GM21423 (cell line): ENCODE measurements at regions not wholly inside any gene's neighbourhood (a gene's known extent, or its start where the extent isn't known, plus 50 kb on each side); places are given as distances from the start of the nearest gene placed in this dataset.

Experiments
- ATAC-seq: cut with Tn5 transposase; IDR thresholded peaks from one replicate; pipeline ENCODE4 v1.9.1; 2021; ENCODE audit warnings: mild to moderate bottlenecking, moderate library complexity; ENCODE audit not compliant: unreplicated experiment

DNA sequence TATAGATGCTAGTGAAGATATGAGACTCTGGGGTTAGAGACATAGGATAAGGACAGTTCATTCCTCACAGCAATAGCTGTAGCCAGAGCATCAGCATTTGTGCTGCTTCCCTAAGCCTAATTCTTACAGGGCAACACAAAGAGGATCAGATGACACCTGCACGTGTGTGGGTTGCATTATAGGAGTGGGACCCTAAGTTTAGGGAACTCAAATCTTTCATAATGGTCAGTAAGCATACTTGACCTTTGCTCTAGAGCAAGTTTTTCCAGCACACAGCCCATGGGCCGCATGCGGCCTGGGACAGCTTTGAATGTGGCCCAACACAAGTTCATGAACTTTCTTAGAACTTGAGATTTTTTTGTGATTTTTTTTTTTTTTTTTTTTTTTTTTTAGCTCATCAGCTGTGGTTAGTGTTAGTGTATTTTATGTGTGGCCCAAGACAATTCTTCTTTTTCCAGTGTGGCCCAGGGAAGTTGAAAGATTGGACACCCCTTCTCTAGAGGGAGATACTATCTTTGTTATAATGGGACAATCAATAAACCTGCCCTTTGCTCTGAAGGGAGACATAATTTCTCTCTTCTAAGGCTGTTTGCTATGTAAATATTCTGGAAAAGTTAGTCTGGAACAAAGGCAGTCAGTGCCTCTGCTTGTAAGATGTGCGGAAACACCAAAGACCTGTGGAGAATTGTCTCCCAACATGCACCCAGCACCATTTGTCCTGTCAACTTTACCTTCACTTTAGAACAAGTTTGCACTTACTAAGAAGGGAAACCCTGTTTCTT lies 650.2 kb downstream of the ZNF674 start:
- ATAC-seq = no peak

DNA sequence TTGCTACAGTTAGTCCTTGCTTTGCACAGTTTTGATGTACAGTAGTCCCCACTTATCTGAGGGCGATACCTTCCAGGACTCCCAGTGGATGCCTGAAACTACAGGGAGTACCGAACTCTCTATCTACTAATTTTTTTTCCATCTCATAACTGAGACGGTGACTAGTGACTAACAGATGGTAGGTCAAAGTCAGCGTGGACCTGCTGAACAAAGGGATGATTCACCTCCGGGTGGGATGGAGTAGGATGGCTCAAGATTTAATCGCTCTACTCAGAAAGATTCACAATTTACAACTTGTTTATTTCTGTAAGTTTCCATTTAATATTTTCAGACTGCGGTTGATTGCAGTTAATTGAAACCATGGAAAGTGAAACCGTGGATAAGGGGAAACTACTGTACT lies 655.8 kb downstream of the ZNF674 start:
- ATAC-seq = no peak

DNA sequence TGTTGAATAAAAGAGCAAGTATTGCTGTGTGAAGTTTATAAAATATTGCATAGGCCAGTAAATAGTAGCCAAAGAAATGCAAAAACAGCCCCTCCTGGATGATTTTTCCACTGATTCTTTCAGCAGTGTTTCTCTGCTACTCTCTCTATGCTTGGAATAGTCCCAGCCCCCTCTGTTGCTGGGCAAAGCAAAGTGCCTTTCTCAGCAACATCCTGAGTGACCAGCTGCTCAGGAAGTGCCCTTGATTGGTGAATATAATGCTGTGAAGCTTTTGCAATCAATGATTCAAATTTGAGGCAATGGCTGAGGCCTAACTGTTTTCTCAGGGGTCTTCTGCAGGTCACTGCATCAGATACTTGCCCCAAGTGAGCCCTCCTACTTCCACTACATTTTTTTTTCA lies 656.7 kb downstream of the ZNF674 start:
- no peak for ATAC-seq

DNA sequence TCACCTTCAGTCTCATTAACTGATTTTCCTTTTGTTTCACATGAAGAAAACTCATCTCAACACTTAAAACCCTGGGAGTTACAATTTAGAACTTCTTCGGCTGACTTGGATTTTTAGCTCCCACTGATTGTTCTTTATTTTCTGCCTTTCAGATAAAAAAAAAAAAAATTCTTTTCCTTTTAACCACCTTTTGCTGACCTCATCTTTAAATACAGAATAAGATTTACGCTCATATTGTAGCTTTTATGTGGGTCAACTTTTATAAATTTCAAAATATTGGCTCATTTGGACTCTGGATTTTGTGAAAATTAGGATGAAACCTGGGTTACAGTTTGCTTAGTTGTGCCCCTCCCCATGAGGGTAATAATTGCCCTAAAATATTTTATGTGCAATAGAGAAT lies 659.3 kb downstream of the ZNF674 start:
- no peak for ATAC-seq

DNA sequence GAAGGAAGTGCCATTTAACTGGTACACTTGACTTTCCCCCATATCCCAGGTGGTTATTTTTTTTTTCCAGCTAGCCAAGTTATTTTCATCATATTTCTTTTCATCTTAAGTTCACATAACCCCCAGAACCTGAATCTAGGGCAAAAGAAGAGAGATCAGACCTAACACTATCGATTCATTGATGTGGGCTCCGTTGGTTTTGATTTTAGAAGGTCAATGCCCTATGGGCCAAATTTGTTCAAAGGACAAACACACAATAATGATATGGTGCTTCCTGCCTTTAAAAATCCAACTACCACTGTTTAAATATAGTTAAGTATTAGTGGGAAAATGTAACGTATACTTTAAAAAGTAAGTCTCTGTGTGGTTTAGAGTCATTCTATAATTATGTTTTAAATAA lies 665.7 kb downstream of the ZNF674 start:
- ATAC-seq = no peak

DNA sequence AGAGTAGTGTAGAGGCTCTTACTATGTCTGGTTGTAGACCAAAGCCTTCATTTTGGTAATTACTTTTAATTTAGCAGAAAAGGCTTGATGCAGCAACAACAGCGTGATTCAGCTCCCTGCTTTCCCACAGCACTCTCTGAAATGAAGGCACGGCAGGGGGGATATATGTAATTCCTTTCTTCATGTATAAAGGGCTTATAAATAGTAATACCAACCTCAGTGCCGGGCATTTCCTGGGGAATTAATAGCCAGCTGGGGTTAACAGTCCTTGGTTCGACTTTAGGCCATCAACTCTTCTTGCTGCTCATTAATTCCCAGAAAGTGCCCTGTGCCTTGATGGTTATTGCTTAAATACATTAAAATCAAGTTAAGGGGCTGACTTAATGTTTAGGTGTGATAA lies 669.0 kb downstream of the ZNF674 start:
- no peak for ATAC-seq

DNA sequence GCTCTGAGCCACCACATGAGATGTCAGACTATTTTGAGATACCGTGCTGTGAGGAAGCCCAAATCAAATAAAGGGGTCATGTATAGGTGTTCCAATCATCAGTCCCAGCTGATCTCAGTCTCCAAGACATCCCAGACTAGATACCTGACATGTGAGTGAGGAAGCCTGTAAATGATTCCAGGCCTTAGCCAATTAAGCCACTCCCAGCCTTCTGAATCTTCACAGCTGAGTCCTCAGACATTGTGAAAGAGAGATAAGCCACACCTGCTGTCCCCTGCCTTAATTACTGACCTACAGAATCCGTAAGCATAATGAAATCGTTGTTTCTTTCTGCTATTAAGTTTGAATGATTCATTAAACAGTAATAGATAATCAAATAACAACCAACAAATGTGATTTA lies 671.4 kb downstream of the ZNF674 start:
- ATAC-seq = no peak

DNA sequence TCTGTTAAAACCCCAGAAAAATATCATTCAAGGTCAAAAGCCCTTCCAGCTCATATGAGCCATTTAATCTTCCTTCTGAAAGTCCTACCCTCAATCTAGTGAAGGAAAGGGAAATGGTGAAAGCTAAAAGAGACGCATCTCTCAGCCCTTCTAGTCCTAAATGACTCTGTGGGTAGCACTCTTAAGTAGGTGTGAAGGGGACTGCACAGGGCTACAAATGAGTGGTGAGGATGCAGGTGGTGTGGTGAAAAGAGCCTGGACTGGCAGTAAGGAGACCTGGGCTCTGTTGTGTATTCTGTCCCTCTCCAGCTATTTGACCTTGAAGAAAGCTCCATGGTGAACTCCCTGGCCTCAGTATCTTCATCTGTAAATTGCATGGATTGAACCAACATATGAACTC lies 671.8 kb upstream of the DIPK2B start:
- no peak for ATAC-seq

DNA sequence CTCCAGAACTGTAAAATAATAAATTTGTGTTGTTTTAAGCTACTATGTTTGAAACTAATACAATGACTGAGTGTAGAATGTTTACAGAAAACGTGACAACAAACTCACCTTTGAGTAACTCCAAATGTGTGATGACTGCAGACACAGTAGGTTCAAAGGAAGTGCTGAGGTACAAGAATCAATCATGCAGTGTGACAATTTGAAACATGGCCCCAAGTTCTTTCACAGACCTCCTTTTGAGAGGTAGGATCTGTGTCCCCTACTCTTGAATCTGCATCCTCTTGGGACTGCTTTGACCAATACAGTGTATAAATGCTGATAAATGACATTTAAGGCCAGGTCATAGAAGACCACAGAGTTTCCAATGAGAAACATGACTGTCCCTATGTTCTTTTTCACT lies 667.7 kb upstream of the DIPK2B start:
- no peak for ATAC-seq

DNA sequence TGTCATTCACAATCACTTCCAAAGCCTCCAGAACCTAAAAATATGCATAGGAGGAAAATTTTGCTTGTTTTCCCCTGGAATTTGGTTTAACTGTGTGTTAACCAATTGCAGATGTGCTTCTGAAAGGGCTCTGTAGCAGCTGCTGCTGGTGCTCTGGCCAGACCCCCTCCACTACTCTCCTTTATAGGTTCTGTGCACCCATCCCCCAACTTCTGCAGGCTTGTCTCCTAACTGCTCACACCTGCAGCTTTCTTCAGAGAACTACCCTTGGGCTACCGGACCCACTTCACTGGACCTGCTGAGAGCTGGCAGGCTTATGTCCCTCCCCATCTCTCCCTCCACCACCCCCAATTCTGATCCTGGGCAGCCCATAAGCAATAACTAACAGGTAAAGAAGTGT lies 662.1 kb upstream of the DIPK2B start:
- no peak for ATAC-seq

DNA sequence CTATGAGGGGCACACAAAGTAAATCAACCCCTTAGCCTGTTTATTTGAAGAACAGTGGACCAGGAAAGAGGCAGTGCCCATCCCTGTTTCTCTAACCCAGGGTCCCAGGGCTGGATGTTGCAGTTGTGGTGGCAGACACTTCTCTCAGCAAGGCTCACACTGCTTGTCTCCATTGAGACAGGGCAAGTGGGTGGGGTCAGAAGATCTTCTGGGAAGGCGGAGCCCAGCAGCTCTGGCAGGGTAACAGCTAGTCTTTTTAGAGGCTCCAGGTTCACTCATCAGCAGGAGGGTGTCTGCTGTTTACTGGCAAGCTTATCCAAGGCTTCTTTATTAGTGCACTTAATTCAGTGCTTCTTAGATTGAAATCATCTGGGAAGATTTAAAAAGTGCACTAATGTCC lies 659.8 kb upstream of the DIPK2B start:
- no peak for ATAC-seq

DNA sequence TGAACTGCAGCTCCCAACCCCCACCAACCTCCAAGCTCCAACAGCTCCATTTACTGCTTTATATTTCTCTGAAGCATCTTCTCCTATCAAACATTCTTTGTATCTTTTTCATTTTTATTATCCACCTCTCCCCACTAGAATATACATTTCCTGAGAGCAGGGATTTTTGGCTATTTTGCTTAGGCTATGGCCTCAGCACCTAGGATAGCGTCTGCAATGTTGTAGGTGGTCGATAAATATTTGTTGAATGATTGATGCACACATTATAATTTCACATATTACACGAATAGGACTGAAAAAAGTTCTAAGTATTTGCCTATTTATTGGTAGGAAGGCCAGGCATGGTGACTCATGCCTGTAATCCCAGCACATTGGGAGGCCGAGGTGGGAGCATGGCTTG lies 658.7 kb upstream of the DIPK2B start:
- no peak for ATAC-seq

DNA sequence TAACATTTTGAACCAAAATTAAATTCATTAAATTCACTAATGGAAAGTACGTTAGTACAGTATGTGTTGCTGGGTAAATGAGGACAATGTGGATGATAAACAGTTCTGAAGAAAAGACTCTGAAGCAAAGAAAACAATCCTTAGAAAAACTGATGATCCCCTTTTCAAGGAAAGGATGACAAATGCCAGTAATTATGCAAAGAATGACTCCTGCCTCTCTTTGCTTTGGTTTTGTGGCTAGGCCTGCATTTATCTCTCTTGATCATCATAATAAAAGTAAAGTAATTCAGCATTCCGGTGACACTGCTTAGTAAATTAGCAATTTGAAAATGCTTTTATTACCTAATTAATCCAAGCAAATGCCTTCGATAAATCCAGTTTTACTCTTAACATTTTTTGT lies 652.2 kb upstream of the DIPK2B start:
- no peak for ATAC-seq

DNA sequence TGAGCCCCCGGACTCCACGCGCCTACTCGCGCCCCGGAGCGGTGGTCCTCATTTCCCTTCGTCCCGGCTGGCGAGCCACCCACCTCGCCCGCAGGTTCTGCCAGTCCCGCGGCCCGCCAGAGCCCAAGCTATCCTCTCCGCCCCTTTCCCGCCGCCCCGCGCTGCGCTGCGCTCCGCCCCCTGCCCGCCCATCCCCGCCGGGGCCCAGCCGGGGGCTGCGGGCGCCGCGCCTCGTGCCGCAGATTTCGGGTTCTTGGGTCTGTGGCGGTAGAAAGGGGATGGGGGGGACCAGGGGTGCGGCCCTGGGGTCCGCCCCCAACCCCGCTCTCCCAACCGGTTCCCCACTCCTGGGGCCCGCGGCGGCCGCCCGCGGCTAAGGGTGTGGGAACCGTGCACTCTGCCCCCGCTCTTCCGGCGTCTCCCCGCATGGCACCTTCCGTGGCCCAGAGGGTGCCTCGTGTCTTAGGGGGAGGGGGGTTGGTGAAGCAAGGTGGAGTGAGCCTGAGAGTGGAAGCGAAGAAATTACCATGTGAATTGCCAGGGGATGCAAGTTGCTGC lies 650.8 kb upstream of the DIPK2B start:
- no peak for ATAC-seq

DNA sequence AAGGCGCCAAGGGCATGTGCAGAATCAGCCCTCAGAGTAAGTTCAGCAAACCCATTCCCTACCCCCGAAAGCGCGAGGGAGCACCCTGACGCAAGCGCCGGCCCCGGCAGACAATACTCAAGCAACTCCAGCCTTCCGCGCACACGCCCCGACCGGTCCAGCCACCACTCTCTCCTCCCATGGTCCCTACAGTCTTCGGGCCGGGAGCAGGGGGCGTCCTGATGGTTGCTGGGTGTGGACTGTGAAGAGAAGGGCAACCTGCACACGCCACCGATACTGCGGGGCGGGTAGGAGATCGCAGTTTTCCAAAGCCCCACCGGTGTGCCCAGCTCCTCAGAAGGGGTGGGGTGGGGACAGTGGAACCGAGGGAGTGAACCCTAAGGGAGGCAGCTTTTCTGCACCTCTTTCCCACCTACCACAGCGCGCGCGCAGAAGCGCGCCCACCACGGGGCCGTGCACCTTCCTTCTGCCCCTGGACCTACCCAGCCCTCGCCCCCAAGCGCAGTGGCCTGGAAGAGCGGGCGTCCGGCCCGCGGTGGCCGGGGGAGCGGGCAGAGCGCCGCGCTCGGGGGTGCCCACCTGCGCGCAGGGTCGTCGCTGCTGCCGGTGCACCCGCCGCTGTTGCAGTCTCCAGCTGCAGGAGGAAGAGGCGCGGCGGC lies 650.2 kb upstream of the DIPK2B start:
- ATAC-seq = no peak

DNA sequence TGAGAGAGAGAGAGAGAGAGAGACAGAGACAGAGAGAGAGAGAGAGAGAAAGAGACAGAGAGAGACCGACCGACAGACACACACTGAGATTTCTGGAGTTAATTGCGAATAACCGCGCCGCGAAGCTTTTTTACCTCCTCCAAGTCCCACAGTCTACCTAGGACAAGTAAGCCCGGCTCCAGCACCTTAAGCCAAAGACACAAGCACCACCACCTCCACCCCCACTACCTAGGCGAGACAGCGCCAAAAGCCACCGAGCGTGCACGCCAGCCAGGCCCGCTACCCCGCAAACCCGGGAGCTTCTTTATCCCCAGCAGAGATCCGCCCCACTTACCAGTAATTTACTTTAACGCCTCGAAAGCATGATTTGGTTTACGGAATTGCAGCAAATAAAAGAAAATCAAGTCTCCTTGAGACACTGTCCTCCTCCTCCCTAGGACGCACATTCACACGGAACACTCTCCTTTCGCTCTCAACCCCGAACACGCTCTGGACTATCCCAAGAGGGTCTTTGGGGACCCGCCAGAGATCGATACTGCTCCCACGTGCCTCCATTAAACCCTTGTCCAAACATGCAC lies 649.6 kb upstream of the DIPK2B start:
- no peak for ATAC-seq

DNA sequence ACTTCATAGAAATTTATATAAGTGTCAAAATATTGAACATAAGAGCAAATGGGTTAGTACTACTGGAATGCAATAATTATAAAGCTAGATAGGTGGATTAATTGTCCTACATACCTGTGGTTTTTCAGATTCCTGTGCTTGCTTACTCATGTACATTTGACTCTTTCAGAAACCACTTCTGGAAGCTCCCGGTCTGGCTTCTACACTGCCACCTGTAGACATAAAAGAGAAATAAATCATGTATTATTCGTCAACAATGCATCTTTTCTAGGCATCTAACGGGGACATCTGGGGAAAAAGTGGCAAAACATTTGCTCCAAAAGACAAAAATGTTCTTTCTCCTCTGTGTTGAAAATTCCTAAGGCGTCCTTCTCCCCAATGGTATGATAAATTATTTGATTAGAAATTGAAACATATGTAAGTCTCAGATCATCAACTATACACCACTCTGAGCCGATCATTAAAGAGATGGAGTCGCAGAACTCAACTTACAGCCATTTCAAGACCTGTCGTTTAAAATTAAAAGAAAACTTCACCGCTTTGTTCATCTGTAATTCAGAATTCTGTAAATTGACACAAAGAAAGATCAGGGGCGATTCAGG lies 648.7 kb upstream of the DIPK2B start:
- ATAC-seq = no peak

DNA sequence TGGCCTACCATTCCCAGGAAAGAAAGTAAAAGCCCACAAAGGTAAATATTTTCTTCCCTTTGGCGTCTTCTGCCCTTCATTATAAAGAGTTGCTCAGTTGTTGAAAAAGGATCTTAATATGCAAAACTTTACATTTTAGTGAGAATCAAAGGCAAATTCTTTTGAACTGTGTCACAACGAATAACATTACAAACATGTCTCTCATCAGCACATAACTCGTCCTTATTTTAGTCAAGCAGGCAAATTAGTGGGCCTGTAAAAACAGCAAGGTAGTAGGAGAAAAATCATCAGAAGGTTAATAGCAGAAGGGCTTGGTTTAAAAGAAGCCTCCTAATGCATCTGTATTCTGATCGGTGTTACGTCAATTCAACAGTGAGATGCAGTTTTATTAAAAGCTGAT lies 647.3 kb upstream of the DIPK2B start:
- ATAC-seq = no peak

DNA sequence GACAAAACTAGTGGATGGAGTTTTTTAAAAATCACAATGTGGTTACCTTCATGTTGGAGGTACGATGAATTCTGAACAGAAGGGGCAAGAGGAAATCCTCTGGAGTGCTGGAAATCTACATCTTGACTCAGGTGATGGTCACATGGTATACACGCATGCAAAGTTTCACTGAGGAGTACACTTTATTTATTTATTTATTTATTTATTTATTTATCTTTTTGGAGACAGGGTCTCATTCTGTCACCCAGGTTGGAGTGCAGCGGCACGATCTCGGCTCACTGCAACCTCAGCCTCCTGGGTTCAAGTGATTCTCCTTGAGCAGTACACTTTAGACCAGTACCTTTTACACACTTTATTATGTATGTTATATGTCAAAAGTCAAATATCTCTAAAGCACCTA lies 645.7 kb upstream of the DIPK2B start:
- ATAC-seq = no peak

DNA sequence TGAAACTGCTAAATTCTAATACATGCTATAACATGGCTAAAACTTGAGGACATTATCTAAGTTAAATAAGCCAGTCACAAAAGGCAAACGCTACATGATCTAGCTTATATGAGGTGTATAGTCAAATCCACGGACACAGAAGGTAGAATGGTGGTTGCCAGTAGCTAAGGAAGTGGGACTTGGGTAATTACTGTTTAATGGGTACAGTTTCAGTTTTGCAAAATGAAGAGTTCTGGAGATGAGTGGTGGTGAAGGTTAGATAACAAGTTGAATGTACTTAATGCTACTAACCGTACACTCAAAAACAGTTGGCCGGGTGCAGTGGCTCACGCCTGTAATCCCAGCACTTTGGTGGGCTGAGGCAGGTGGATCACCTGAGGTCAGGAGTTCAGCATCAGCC lies 644.5 kb upstream of the DIPK2B start:
- ATAC-seq = no peak

DNA sequence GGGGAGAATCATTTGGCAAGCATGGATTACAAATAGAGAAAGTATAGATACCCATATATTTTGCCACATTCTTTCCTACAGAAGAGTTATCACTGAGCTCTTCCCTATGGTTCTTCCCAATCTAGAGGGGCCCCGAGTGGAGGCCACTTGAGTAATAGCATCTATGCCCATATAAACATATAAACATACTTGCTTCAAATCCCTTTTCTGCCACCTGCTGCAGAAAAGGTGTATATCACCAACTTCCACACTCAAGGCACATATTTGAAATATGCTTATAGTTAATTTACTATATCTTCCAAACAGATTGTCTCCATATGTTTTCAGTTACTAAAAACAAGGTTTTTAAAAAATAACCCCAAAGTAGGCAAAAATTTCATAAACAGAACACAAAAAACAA lies 642.8 kb upstream of the DIPK2B start:
- no peak for ATAC-seq

DNA sequence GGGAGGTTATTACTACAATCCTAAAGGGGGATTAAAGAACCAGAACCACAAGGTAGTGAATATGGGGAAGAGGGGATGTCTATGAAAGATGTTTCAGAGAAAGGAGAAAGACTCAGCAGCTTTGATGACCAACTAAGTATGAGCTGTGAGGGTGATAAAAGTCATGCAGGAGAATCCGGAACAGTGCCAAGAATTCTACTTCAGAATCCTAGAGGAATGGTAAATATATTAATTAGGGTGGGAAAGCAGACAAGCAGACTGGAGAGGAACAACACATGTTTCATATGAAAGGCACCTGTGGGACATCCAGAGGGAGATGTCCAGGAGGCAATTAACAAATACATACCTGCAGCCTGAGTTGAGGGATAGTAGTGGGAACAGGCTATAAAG lies 642.2 kb upstream of the DIPK2B start:
- ATAC-seq = no peak
